NCI-H146 (cell line): ENCODE measurements at regions not wholly inside any gene's neighbourhood (a gene's known extent, or its start where the extent isn't known, plus 50 kb on each side); places are given as distances from the start of the nearest gene placed in this dataset.

ENCODE experiments used
- DNase-seq: peaks from one replicate; lab custom pipeline; 2025; lab: John Stamatoyannopoulos, UW

DNA sequence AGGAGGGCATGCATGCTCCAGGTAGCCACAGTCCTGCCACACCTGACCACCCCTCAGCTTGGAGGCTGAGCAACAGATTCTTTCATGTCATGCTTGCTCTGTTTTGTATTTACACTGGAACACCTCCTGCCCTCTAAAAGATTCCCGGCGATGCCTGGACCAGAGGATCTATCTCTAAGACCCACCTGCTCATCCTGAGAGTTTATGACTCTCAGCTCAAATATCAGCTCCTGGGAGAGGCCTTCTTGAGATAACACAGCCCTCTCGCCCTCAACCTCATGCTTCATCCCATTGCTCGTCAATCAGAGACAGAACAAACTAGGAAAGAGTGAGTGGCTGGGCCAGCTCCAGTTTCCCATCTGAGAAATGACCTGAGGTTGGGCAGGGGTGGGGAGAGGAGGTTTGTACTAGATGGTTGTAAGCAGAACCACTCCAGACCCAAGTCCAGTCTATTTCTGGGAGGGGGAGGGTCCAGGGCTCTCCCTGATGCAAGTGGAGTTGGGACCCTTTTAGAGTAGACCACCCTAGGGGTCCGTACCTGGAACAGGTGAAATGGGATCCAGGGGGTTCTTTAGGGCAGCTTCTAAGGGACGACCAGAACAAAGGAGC, 524.5 kb downstream of the MATN1 start:
- no peak for DNase-seq

DNA sequence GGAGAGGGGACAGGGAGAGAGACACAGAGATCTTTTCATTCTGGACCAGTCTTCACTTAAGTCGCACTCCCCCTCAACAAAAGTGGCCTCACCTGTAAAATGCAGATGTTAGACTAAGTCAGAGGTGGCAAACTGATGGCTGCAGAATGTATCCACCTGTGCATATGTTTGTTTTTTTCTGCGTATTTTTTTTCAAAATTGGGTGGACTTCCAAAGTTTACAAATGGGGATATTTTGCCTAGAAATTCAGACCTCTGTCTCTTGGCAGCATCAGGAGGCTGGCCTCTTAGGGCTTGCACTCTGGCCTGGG, 525.0 kb downstream of the MATN1 start:
- DNase-seq, result no peak

DNA sequence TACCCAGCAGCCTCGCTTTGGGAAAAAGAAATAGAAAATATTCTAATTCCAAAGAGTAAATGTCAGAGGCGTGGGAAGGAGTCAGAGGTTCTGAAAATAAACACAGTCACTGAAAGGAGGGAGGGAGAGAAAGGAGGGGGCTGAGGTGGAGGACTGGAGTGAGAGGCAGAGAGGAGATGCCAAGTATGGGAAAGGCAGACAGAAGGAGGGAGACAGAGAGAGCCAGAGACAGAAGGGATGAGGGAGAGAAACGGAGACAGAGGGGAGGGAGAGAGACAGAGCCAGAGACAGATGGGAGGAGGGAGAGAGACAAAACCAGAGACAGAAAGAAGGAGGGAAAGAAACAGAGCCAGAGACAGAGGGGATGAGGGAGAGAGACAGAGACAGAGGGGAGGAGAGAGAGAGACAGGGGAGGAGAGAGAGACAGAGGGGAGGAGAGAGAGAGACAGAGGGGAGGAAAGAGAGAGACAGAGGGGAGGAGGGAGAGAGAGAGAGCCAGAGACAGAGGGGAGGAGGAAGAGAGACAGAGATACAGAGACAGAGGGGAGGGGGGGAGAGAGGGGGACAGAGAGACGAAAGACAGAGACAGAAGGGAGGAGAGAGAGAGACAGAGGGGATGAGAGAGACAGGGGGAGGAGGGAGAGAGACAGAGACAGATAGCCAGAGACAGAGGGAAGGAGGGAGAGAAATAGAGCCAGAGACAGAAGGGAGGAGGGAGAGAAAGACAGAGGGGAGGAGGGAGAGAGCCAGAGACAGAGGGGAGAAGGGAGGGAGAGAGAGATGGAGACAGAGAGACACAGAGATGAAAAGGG, 525.5 kb downstream of the MATN1 start:
- DNase-seq, result no peak

DNA sequence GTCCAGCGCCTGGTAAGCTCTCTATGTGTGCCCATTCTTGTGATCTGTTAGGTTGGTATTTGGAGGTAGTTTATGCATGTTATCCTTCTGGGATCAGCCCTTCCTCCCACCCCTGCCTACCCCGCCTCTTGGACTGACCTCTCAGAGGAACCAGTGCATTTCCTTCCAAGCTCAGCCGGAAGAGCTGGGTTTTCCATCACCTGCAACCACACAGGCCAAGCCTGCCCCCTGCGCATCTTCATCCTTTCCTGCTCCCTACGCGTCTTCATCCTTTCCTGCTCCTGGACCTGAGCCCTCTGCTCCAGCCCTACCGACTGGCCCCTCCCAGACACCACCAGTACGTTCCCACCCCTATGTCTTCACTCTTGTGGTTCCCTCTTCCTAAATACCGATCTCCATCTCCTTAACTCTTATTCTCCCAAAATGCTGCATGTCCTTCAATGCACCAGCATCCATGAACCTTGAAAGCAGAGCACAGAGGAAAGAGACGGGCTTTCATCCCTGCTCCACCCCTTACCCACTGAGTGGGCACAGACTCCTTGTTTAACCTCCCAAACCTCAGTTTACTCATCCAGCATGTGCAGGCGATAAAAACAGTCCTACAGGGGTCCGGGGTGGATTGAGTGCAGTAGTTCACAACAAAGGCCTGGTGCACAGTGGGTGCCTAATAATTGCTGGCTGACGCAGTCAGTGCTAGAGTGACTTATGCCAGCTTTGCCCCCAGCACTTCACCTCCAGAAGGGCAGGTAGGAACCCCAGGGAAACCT, 526.3 kb downstream of the MATN1 start:
- DNase-seq, result no peak

DNA sequence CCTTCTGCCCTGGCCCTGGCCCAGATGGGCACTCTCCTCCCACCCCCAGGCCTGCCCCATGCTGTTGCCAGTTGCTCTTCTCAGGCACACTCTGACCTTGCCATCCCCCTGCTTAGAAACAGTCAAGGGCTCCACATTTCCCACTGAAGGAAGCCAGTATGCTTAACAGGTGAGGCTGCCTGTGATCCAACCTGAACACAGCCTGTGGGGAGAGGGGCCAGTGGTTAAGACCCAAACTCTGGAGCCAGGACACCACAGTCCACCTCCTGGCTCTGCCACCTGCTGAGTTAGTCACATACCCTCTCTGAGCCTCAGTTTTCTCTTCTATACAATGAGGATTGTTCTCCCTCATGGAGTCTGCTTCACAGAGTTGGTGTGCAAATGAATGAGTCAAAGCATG, 526.9 kb downstream of the MATN1 start:
- DNase-seq, result no peak

DNA sequence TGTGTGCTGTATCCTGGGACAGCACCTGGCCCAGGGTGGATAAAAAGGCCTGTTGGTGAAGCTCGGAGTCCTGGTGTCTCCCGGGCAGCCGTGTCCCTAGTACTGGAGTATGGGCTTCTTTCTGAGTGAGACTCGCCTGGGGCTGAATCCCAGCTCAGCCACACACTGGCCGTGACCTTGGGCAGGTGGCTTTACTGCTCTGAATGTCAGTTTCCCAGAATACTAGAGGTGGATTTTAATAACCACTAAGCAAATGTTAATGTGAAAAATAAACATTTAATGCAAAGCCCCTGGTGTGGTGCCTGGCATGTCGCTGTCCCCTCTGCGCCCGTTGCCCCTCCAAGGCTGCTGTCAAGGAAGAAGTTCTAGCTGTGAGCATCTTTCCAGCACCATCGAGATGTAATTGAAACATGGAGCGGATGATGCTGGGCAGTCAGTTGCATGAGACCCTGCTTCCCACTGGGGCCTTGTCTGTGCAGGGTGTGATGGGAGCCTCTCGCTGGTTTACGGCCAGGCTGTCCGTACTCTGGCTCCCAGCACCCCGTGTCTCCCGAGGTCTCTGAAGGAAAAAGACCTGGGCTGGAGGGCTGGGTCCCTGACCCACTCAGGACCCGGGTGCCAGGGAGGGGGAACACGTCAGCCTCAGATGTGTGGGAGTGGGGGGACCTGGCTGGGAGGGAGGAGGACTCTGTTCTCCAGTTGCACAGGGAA, 527.8 kb downstream of the MATN1 start:
- DNase-seq, result no peak

DNA sequence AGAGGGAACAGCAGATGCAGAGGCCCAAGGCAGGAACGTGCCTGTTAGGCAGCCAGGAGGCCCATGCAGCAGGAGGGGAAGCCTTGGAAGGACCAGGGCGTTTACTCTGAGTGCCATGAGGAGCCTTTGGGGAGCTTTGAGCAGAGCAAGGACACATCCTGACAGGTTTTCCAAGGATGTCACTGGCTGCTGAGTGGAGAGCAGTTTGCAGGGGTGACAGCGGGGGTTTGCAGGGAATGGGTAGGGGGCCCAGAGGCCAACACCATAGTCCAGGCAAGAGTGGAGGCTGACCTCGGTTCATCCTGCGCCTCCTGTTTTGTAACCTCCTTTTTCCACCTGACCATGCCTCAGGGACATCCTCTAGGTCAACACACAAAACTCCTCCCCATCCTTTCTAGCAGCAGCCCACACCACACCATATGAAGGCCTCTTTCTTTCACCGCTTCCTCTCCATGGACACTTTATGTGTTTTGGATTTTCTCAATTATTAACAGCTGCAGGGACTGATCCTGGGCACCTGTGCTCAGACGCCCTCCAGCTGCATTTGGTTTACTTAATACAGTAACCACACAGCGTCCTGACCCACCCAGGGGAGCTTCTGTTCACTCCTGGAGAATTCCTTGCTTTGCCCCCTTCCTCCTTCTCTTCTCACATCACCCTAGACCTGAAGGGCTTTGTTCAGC, 528.5 kb downstream of the MATN1 start:
- no peak for DNase-seq

DNA sequence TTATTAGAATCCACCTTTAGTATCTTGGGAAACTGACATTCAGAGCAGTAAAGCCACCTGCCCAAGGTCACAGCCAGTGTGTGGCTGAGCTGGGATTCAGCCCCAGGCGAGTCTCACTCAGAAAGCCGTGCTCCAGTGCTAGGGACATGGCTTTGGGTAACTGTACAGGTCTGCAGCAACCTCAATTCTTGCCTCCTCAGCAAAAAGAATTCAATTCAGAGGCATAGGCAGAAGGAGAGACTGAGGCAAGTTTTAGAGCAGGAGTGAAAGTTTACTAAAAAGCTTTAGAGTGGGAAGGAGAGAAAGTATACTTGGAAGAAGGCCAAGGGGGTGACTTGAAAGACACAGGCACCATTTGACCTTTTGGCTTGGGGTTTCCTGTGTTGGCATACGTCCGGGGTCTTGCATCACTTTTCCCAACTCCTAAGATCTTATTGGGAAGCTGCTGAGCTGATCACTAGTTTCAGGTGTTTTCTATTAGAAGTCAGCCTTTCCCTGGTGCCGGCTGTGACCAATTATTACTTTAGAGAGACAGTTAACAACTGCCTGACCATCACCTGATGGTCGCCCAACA, 529.3 kb downstream of the MATN1 start:
- no peak for DNase-seq

DNA sequence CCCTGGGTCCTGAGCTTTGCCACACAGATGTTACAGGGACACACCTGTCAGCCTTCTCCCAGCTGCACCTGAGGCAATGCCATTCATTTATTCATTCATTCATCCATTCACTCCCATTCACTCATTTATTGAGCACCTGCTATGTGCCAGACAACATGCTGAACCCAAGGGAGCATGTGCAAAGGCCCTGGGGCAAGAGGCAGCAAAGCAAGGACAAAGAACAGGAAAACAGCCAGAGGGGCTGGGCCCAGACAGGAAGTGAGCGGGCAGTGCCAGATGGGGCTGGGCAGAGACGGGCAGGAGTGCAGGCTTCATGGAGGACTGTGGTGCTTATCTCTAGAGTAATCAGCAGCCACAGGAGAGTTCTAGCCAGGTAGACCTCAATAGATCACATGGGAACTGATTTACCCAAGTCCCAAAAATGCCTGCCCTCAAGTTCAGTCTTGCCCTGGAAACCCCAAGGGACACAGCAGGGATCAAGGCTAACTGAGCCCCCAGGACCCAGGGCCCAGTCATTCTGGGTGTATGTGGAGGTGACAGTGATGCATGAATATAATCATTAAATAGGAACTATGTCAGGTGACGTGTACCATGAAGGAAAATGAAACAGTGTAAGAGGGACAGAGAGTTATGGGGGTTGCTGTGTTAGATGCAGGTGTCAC, 530.3 kb downstream of the MATN1 start:
- no peak for DNase-seq

DNA sequence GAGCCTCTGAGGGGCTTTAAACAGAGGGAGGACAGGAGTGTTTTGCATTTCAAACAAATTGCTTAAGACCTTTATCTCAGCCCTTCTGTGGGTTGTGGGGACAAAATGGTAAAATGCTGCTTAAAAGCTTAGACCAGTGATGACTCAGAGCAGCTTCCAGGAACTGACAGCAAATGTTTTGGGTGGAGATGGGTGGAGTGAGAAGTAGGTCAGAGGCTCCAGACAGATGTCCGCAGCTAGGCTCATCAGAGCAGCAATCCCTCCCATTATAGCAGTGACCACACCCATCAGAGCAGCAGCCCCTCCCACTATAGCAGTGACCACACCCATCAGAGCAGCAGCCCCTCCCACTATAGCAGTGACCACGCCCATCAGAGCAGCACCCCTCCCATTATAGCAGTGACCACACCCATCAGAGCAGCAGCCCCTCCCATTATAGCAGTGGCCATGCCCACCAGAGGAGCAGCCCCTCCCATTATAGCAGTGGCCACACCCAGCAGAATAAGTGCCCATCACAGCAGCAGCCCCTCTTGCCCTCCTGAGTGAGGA, 532.2 kb downstream of the MATN1 start:
- DNase-seq, result no peak

DNA sequence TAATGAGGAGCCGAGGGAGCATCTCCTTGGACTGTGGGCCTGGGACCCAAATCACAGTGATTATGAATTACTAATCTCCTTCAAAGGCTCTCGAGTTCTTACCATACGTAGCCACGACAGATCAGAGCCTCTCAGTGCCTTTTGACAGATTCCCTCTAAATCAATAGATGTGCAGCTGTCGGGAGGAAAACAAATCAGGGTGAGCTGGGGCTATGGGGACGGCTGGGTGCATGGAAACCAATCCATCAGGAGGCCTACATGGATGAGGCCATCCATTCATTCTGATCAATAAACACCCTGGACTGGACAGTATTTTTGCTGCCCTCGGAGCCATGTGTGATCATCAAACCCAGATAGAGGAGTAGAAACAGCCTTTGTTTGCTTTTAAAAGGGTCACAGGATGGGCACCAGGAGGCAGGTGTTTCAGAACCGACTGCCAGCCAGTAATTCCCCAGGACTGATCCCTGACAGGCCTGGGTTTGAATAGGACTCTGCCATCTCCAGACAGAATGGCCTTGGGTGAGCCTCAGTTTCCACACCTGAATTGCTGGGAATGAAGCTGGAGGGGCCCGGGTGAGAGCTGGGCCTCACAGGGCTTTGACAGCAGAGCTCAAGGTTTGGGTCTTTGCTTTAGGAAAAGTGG, 532.8 kb downstream of the MATN1 start:
- DNase-seq, result no peak

DNA sequence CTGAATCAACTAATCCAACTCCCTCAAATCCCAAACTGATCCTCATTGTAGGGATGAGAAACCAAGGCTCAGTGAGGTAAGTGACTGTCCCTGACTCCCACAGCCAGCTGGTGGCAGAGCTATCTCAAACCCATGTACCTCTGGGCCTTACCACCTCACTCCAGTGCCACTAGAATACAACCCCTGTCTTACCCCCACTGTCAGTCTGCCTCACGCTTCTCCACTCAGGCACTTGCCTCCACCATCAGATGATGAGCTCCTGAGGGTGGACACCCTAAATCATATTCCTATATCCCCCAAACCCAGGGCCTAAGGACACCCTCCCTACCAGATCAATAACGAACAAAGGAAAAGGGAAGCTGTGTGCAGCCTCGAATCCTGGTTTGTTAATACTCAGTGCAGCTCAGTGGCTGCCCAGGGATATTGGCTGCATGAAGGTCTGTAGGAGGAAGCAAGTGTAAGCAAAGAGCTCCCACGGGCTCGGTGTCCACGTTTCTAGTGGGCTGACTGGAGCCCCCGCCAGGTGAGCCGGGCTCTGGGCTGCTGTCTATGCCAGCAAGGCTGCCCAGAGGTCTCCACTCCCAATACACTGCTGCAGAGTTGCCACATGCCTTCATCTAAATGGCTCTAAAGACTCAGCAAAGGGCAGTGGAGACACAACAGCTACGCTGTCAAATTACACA, 533.4 kb downstream of the MATN1 start:
- no peak for DNase-seq

DNA sequence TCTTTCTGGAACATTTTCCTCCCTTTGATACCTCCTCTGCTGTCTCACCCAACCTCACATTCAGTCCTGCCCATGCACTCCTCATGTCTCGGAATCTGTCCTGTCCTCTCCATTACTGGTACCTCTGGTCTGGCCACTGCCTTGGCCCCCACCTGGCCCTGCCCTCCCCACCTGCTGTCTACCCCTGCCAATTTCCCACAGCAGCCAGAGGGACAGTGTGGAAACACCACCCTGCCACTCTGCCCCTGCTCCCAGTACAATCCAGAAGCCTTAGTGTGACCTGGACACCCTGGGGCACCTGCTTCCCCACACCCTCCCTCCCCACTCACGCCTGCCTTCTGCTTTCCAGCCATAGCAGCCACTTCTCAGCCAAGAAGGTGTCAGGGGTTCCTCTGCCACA, 534.4 kb downstream of the MATN1 start:
- no peak for DNase-seq

DNA sequence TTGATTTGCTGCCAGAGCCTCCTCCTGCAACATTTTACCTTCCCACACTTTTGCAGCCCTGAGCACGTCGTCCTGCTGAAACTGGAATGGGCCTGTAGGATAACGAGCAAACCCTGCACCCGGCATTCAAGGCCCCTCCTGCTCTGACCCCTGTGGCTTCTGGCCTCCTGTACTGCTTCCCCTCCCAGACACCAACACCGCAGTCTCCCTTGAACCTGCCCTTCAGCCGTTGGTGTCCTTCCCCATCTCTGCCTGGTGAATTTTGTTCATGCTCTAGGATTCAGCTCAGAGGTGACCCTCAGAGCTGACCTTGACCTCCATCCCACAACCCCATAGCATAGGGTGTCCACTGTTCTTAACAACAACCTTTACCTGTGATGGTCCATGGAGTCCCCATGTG, 535.1 kb downstream of the MATN1 start:
- no peak for DNase-seq

DNA sequence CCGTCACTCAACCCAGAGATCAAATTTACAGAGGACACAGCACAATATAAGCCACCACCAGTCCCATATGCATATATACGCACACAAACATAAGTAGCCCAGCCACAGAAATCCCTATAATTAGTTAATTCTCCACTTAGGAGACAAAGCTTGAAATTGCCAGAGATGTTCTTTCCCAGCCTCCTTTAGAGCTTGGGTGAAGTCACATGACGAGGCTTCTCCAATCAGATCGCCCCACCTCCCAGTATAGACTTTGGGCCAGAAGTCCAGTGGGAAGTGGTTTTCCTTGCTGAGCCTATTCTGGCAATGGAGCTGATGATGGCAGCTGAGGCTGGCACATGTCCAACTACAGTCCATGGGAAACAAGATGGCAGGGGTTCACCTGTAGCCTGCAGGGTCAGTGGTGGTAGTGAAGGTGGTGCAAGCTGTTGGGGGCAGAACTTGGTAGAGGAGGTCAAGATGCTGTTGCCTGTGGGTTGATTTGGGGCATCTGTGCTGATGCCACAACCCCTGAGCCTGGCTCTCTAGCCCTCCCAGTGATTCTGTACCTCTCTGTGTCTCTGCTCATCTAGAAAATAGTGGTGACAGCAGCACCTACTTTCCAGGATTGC, 535.9 kb downstream of the MATN1 start:
- DNase-seq, result no peak

DNA sequence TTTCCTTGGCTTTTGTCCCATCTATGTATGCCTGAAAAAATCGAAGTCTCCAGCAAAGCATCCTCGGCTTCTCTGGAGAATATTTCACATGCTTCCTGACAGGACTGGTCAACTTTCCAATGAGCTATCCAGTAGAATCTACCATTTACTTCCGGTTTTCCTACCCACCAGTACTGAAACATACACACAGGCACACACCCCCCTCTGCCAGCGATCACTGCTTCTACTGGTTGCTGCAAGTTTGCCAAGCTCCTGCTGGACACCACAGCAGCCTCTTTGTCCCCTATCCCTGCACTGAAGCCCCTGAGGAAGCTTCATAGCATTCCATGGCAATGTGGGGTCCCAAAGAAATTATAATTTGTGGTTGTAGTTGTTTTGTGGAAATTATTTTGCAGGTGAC, 536.8 kb downstream of the MATN1 start:
- DNase-seq, result no peak

DNA sequence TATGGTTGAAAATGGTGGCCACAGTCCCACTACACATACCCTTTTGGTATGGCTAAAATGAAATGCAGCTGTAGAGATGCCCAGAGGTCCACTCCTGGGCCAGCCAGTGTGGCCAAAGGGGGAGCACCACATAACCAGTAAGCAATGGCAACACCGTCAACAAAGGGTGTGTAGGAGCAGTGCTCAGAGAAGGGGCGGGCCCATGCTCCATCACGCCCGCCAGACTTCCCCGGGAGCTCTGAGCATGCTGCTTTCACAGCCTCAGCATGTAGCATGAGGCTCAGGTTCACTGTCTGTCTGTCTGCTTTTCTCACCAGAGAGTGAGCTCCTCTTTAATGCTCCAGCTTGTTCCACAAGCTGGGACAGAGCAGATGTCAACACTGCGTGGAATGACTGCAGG, 537.6 kb downstream of the MATN1 start:
- no peak for DNase-seq

DNA sequence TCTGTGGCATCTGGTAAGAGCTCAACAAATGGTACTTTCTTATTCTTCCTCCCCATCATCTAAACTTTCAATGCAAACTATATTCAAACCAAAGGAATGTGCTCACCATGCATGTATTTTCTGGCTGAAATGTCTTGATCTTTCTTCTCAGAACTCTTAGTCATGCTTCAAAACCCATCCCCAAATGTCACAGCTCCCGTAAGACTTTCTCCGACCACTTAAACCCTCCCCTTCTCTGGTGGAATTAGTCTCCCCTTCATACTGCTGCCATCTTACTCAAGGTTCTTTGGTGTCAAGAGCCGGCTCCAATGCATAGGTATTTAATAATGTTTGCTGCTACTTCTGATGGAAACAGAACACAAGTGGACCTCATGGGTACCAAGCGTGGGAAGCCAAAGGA, 538.1 kb downstream of the MATN1 start:
- no peak for DNase-seq

DNA sequence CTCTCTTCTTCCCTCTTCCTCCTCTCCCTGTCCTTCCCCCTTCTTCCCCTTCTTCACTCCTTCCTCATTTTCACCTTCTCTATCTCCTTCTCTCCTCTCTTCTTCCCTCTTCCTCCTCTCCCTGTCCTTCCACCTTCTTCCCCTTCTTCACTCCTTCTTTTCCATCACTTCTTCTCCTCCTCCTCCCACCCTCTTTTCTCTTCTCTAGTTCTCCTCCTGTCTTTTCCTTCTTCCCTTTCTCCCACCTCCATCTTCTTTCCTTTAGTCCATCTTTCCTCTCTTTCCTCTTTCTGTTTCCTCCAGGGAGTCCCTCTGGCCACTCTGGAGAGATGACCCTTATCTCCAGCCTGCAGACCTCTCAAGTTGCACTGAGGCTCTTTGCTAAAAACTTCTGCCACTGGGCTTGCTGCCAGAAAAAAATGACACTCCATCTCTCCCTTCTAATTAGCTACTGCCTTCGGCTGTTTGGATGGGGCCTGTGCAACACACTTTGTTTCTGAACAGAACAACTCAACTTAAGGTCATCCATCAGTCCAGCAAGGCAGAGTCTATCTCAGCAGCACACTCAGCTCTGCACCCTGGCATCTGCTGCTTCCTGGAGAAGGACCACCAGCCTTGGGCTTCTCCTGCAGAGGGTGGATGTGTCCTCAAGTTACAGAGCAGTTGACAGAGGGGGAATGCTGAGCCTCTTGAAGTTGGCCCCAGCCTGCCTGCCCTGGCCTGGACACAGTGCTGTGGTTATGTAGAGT, 538.8 kb downstream of the MATN1 start:
- no peak for DNase-seq
